ENCODE measurements at regions not wholly inside any gene's neighbourhood (a gene's known extent, or its start where the extent isn't known, plus 50 kb on each side); places are given as distances from the start of the nearest gene placed in this dataset.

DNA sequence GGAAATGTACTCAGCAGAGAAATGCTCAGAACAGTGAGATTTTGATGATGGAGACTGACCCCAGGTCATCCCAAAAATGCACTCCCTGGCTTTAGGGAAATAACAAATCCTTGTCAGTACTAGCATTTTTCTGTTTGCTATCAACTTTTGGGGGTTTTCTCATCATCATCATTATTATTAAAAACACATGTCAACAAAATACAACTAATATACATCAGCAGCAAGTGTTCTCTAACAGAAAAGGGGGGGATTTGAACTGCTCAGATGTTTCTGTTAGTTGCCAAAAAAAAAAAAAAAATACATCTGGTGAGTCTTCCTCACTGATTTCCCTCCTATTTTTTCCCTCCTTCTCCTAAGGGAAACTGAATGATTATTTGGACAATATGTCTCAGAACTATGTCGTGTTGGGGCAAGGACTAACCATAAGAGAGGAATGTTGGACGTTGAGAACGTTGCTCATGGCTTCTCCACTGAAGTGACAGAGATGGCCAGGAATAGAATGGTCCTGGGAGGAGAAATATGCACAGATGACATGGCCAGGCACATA, 230.0 kb upstream of the MCTP2 start:
- H3K27me3 ChIP-seq: no peaks in the 10 kb centered on the region
- no peak for TF ChIP-seq Cebpa-rat (IDR thresholded peaks at IDR 0.05)
- peaks cover 3% of the 10 kb centered on the region; the same call in 1 of the 2 replicates for H3K9me3 ChIP-seq
- H3K36me3 ChIP-seq: no peaks in the 10 kb centered on the region
- H3K4me1 ChIP-seq: no peaks in the 10 kb centered on the region
- no peak overlapping the region for H3K9ac ChIP-seq
- no peak overlapping the region for H3K27ac ChIP-seq
- no peak overlapping the region for H3K4me2 ChIP-seq
- no peaks in the 10 kb centered on the region for H4K20me1 ChIP-seq
- H3K4me3 ChIP-seq: no peak overlapping the region

DNA sequence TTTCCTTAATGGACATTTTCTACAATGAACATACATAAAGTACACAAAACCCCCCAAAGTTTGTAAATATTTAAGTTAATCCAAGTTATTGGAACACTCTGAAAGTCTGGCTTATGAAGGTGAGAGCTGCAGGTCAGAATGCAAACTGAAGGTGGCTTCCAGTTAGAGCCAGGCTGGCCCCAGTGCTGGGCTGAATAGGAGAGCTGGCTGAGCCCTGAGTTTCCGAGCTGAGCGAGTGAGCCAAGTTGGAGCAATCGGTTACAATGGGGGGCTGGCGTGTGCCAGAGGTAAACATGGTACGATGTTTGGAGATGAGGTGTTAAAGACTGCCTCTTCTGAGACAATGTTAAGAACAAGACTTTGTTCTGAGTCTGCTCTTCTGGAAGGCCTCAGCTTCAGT, 230.8 kb upstream of the MCTP2 start:
- no peak for TF ChIP-seq Cebpa-rat (IDR thresholded peaks at IDR 0.05)
- Histone ChIP-seq H3K9me3 (no peaks in the 10 kb centered on the region), H3K27ac (no peak overlapping the region), H3K9ac (no peak overlapping the region), H3K4me3 (no peak overlapping the region), H4K20me1 (no peaks in the 10 kb centered on the region), H3K4me1 (no peaks in the 10 kb centered on the region), H3K27me3 (no peaks in the 10 kb centered on the region), H3K36me3 (no peaks in the 10 kb centered on the region), H3K4me2 (no peak overlapping the region)

DNA sequence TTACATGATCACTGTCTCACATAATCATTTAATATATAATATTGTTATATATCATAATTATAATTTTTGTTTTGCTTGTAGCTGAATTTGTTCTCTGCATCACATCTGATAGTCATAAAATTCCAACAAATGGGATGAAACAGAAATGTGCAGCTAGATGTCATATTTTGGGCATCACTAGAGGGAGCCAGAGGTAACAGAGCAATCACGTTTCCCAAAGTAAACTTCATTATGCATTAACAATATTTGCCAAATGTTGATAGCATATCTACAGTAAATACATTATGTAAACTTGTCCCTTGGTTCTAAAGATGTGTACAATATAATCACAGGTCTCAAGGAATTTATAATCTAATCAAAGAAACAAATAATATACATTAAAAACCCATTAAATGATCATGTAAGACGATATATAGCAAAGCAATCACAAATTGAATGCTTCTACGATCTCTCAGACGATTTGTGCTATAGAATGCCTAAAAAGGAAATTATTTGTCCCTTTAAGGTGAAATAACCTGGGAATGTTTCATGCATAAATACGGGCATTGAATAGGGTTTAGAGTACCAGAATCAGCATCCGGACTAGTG, 234.2 kb upstream of the MCTP2 start:
- Histone ChIP-seq H3K9ac (no peak overlapping the region), H3K9me3 (no peaks in the 10 kb centered on the region), H3K36me3 (no peaks in the 10 kb centered on the region), H4K20me1 (no peaks in the 10 kb centered on the region), H3K27me3 (no peaks in the 10 kb centered on the region), H3K4me1 (no peaks in the 10 kb centered on the region), H3K4me2 (no peak overlapping the region), H3K4me3 (no peak overlapping the region), H3K27ac (no peak overlapping the region)
- no peak for TF ChIP-seq Cebpa-rat (IDR thresholded peaks at IDR 0.05)

DNA sequence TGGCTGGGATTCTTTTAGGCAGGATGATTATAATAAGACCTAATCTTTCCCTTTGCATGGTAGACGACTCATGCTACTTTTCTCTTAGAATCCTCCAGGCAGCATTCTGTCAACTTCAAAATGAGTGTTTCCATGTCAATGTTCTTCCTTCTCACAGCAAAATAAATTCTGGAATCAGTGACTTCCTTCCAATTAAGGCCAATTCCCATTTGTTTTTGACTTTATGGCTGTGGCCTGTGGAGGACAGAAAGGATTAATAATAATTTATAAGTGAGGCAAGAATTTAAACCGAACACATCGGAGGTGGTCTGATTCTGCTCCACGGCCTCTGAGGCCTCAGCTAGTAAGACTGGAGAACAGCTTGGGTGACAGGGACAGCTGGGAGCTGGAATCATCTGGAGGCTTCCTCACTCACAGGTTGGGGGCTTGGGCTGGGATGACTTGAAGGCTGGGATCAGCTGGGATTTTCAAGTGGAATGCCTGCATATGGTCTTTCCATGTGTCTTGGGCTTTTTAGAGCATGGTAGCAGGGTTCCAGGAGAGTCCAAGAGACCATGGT, 241.8 kb upstream of the MCTP2 start:
- TF ChIP-seq Cebpa-rat (IDR thresholded peaks at IDR 0.05): no peak
- Histone ChIP-seq H3K9ac (no peak overlapping the region), H3K4me1 (peaks cover 41% of the 10 kb centered on the region), H3K27ac (peak overlapping the region; percentile 94), H3K4me2 (no peak overlapping the region), H4K20me1 (no peaks in the 10 kb centered on the region), H3K9me3 (peaks cover 20% of the 10 kb centered on the region; the same call in 1 of the 2 replicates), H3K27me3 (no peaks in the 10 kb centered on the region), H3K36me3 (no peaks in the 10 kb centered on the region), H3K4me3 (no peak overlapping the region)

DNA sequence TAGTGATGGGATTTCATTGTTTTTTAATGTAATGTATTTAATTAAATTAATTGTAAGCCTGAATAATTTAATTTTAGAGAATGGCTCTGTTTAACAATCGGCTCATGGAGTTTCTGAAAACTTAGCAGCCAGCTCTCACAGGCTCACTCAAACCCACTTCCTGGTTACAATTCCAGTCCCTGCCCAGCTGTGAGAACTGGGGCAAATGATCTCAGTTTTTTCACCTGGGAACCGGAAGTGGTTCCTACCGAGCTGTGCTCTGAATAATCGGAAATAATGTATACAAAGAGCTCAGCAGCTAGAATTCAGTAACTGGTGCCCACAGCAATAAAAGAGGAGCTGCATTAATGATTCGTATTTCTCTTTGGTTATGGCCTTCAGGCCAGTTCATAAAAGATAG, 244.3 kb upstream of the MCTP2 start:
- Histone ChIP-seq H3K4me3 (peak overlapping the region; percentile 53; the same call in 1 of the 2 replicates), H3K9me3 (peaks cover 20% of the 10 kb centered on the region; the same call in 1 of the 2 replicates), H3K4me2 (peak overlapping the region; percentile 85), H3K9ac (peak overlapping the region; percentile 28; the same call in 1 of the 2 replicates), H3K27ac (peak overlapping the region; percentile 94), H3K27me3 (no peaks in the 10 kb centered on the region), H3K4me1 (peaks cover 65% of the 10 kb centered on the region), H4K20me1 (no peaks in the 10 kb centered on the region), H3K36me3 (no peaks in the 10 kb centered on the region)
- no peak for TF ChIP-seq Cebpa-rat (IDR thresholded peaks at IDR 0.05)

DNA sequence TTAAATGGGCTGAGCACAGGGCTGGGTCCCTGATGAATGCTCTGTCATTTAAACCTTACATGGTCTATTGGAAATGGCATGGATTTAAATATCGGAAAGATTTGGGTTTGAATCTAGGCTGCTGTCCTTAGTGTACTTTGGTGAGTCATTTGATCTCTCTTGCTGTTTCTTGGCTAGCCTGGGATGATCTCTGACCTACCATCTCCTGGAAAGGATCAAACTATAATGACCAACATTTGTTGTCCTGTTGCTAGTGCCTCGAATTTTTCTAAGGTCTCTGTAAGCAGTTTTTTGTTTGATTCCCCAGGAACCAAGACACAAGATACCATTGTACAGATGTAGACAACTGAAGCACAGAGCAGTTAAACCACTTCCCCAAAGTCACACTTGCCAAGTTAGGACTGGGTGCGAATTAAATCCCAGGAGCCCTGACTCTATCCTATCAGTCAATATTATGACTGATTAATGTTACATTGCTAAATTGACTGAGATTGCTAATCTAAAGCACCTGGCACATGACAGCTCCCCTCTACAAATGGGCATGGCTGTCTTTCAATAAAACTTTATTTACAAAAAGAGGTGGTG, 244.9 kb upstream of the MCTP2 start:
- Histone ChIP-seq H3K9ac (peak overlapping the region; percentile 76), H3K27me3 (no peaks in the 10 kb centered on the region), H4K20me1 (no peaks in the 10 kb centered on the region), H3K4me3 (peak overlapping the region; percentile 53), H3K4me2 (peak overlapping the region; percentile 85), H3K9me3 (peaks cover 20% of the 10 kb centered on the region; the same call in 1 of the 2 replicates), H3K27ac (peak overlapping the region; percentile 94), H3K36me3 (no peaks in the 10 kb centered on the region), H3K4me1 (peaks cover 65% of the 10 kb centered on the region)
- TF ChIP-seq Cebpa-rat (IDR thresholded peaks at IDR 0.05): no peak

DNA sequence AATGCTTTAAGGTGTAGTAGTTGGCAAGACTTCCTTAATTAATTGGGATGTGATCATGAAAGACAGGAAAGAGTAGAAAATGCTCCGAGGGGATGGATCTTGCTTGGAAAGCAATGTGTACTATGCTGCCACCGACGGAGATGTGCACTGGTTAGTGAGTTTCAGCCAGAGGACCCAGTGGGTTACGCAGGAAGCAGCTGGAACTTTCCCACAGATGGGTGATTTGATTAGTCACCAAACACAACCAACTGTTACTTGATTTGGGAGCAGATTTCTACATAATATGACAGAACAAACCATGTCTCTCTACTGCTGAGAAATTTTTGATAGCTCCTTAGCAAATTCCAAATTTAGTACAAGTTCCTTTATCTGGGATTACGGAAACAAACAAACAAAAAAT, 245.4 kb upstream of the MCTP2 start:
- Histone ChIP-seq H3K4me2 (peak overlapping the region; percentile 85), H3K27ac (peak overlapping the region; percentile 94), H3K9me3 (peaks cover 20% of the 10 kb centered on the region; the same call in 1 of the 2 replicates), H3K9ac (peak overlapping the region; percentile 76), H3K36me3 (no peaks in the 10 kb centered on the region), H3K27me3 (no peaks in the 10 kb centered on the region), H4K20me1 (no peaks in the 10 kb centered on the region), H3K4me3 (peak overlapping the region; percentile 53), H3K4me1 (peaks cover 68% of the 10 kb centered on the region)
- no peak for TF ChIP-seq Cebpa-rat (IDR thresholded peaks at IDR 0.05)

DNA sequence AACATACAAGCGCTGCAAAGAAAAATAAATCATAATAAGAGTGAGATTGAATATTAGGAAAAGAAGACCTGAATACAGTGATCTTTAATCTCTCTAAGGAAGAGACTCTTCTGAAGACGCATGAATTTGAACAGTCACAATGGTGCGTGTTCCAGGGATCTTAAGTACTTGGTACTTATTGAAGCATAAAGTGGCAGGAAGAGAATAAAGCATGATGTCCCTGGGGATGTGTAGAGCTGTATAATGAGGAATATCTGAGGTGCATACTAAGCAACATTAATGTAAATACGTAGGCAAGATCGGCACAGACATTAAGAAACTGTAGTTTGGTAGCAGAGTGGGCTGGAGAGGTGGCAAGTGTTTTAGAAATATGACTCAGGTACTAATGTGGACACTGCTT, 246.2 kb upstream of the MCTP2 start:
- Histone ChIP-seq H3K4me2 (peak overlapping the region; percentile 85), H3K27ac (peak overlapping the region; percentile 94), H3K27me3 (no peaks in the 10 kb centered on the region), H4K20me1 (no peaks in the 10 kb centered on the region), H3K4me3 (peak overlapping the region; percentile 53), H3K9me3 (peaks cover 20% of the 10 kb centered on the region; the same call in 1 of the 2 replicates), H3K9ac (peak overlapping the region; percentile 76), H3K4me1 (peaks cover 75% of the 10 kb centered on the region), H3K36me3 (no peaks in the 10 kb centered on the region)
- no peak for TF ChIP-seq Cebpa-rat (IDR thresholded peaks at IDR 0.05)

DNA sequence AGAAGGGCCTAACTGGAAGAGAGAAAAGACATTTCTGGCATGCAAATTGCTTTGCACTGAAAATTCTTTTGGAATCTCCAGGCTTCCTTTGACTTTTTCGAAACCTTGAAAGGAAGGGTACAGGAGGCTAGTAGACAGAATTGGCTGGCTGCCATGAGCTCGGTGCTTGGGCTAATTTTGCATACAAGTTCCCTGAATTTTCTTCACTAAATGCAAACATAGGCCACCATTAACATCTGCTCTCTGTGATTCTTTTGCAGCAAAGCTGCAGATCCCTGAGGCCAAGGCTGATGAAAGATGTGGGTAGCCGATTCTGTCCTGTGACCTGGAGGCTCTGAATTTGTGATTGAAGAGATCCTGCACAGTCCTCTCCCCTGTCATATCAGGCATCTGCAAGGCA, 247.8 kb upstream of the MCTP2 start:
- TF ChIP-seq Cebpa-rat (IDR thresholded peaks at IDR 0.05): no peak
- Histone ChIP-seq H3K9me3 (peaks cover 7% of the 10 kb centered on the region; the same call in 1 of the 2 replicates), H3K4me3 (no peak overlapping the region), H3K4me1 (peaks cover 84% of the 10 kb centered on the region), H3K36me3 (no peaks in the 10 kb centered on the region), H3K9ac (no peak overlapping the region), H3K27ac (no peak overlapping the region), H3K4me2 (peak overlapping the region; percentile 85), H4K20me1 (no peaks in the 10 kb centered on the region), H3K27me3 (no peaks in the 10 kb centered on the region)

DNA sequence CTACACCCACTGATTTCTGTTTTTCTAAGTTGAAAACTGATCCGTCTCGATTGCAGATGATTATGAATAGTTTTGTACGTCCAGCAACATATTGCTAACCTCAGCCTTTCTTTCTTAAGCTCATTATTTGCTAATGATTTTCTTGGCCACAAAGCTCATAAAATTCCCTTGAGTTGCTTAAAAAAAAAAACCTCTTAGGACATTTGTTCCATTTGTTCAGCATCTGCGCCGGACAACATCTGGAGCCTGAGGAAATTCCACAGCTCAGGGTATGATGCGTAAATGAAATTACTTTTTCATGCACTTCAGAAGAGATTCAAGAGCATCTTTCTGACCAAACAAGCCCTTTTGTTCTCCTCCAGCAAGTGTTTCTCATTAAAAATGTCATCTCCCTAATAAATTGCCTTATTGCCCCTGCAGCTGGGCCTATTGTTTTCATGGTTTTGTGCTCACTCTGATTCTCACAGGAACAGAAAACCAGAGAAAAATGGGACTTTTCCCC, 249.1 kb upstream of the MCTP2 start:
- peaks cover 72% of the 10 kb centered on the region for H3K4me1 ChIP-seq
- no peak overlapping the region for H3K4me2 ChIP-seq
- TF ChIP-seq Cebpa-rat (IDR thresholded peaks at IDR 0.05): no peak
- H3K27ac ChIP-seq: no peak overlapping the region
- no peak overlapping the region for H3K4me3 ChIP-seq
- H3K27me3 ChIP-seq: no peaks in the 10 kb centered on the region
- no peaks in the 10 kb centered on the region for H3K9me3 ChIP-seq
- H4K20me1 ChIP-seq: no peaks in the 10 kb centered on the region
- H3K36me3 ChIP-seq: no peaks in the 10 kb centered on the region
- H3K9ac ChIP-seq: no peak overlapping the region
